ENCODE measurements at regions not wholly inside any gene's neighbourhood (a gene's known extent, or its start where the extent isn't known, plus 50 kb on each side); places are given as distances from the start of the nearest gene placed in this dataset.

DNA sequence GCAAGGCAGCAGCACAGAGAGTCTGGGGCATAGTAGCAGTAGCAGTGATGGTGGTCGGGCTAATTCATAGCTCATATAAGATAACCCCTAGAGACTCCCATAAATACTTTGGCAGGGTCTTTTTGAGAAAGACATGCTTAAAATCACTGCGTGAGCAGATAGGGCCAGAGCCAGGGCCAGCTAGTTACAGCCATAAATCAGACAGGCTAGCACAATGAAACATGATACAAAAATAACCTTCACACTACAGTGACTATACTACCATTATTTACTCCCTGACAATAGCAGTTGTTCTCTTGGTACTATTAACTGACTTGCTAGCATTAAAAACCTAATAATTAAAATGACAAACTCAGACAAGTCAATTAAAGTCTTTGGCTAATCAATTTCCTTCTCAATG lies 295.9 kb downstream of the SMARCA1 start:
- no peak for DNase-seq (ENCODE audit: low spot score)
- intact Hi-C loops (cut with DNase I): no loop called here
- ATAC-seq: no peak

DNA sequence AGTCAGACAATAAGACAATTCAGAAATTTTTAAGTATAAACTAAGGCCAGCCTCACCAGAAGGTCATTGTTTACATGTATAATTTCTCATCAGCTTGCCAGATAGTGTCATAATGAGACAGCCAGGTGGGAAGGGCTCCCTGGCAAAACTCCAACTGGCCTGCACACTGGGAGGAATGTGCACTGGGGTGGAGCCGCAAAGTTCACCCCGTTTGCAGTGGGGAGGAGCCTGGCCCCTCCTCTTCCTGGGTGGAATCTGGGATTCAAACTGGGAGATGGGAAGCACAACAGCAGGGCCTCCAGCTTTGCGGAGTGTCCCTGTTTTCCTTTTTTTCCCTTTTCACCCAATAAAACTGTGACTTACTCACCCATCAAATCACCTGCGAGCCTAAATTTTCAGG lies 329.9 kb downstream of the SMARCA1 start:
- ATAC-seq (peak; percentile 87), DNase-seq (ENCODE audit: low spot score) (peak; percentile 77)
- intact Hi-C loops (cut with DNase I): no loop called here

DNA sequence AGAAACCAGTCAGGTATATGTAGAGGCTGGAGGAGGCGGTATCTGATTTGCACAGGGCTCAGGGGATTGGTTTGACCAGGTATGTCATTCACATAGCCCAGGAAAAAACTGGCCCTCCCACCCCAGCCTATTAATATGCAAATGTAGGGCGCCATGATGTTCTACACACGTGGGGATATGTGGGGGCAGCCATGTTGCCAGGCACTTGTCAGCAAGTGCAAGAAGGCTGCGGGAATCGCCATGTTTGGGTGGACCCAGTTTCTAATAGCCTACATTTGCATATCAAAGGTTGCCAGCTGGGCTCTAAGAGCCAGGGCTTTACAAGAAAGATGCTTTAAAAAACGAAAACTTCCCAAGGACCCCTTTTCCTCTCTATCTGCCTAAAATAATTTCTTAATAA lies 335.1 kb downstream of the SMARCA1 start:
- DNase-seq (ENCODE audit: low spot score) (no peak), ATAC-seq (no peak)
- intact Hi-C loops (cut with DNase I): no loop called here

DNA sequence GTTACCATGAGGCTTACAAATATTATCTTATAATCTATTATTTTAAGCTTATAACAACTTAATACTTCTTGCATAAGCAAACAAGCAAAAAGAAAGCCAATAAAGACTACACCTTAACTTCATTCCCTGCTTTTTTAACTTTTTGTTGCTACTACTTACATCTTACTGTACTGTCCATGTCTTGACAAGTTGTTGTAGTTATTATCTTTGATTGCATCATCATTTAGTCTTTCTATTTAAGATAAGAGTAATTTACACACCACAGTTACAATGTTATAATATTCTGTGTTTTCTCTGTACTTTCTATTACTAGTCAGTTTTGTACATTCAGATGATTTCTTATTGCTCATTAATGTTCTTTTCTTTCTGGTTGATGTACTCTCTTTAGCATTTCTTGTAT lies 346.6 kb downstream of the SMARCA1 start:
- intact Hi-C loops (cut with DNase I): no loop called here

DNA sequence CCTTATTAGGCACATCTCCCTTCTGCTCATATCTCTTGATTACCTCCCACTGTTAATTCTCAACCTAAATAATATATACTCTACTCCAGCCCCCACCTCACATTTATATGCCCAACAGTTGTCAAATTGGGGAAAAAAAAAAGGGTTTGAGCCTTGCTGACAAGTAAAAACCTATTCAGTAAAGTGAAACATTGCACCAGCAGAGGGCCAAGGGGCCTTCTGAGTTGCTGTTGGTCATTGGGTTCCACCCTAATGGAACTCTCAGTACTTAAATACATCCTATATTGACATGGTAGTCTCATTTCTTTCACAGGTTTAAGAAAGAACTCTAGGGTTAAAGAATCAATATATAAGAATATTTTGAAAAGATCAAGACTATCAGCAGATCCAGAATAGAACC lies 362.2 kb downstream of the SMARCA1 start:
- ATAC-seq (no peak), DNase-seq (ENCODE audit: low spot score) (no peak)
- intact Hi-C loops (cut with DNase I): no loop called here

More for the DNA sequence above, 346.6 kb downstream of the SMARCA1 start:
- no peak for DNase-seq (ENCODE audit: low spot score)
- ATAC-seq: no peak

DNA sequence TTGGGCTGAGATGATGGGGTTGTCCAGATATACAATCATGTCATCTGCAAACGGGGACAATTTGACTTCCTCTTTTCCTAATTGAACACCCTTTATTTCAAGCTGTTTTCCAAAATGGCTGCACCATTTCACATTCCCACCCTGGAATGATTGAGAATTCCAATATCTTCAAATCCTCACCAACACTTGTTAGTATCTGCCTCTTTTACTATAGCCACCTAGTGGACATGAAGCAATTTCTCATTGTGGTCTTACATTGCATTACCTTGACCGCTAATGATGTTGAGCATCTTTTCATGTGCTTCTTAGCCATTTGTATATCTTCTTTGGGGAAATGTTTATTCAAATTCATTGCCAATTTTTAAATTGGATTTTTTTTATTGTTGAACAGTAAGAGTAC lies 364.8 kb downstream of the SMARCA1 start:
- DNase-seq (ENCODE audit: low spot score) (no peak), ATAC-seq (no peak)
- intact Hi-C loops (cut with DNase I): no loop called here

DNA sequence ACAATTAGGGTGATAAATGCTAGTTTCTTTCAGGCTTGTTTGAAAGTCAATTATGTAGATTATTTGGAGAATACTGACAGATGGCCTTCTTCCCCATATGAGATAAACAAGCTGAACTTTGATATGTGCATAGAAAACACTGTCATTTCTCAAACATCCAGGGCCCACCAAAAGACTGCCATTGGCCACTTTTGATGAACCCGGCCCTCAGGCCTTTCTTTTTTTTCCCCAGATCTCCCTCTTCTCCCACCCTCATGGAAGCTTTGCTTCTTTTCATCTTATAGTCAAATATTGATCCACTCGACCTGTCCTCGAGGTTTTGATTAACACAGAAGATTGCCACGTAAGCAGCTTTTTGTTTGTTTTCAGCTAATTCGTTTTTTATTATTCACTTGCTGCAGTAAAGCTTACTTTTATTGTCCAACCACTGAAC lies 377.4 kb downstream of the SMARCA1 start:
- DNase-seq (ENCODE audit: low spot score) (no peak), ATAC-seq (no peak)
- intact Hi-C loops (cut with DNase I): no loop called here

DNA sequence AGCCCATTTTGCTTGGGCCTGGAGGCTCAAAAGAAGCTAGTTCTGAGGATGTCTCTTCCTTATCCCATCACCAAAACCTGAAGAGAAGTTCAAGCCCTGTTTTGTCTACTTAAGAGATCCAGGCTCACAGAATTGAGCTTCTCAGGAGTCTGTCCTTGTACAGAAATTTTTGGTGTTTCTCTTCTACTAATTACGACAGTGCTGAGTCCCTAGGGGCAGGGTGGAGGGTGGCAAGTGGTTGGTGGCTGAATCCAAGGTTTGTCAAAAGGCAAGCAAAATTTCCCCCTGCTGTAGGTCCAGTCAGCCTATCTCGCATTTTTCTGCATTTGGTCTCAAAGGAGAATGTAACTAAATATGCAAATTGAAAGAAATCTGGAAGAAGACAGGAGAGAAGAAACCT lies 377.9 kb downstream of the SMARCA1 start:
- ATAC-seq (no peak), DNase-seq (ENCODE audit: low spot score) (no peak)
- intact Hi-C loops (cut with DNase I): no loop called here

DNA sequence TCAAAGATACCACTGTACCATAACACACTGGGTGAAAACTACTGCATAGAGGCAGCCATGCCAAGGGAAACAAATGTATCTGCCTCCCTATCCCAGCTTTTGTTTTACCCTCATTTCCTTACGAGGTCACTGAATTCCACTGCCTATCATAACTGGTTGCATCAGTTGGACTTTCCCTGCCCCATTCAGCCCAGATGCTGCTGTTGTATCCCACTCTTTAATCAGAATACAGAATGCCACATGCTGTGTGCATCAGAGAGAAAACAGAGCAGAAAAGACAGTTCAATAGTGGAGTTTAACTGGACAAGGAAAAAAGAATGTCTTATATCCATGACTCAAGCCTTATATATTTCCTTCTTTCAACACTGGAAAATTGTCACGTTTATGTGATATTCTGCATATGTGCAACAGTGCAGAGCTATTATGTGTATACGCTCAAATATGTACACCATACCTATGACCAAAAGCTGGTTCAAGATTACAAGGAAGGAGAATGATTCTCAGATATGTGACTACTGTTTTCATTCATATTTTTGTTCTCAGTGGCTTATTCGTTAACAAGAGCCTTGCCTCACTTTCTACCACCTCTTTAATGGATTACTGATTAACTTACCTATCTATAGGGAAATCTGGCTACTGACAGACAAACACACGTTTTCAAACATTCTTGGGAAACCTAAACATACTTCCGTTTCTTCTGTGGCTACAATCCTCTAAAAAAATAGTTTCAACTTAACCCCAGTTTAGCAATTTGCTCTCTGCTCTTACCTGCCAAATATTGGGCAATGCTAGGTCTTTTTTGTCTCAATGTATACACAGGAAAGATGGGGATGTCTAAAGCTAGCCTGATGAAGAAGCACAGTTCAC lies 378.9 kb downstream of the SMARCA1 start:
- intact Hi-C loops (cut with DNase I): no loop called here
- ATAC-seq (no peak), DNase-seq (ENCODE audit: low spot score) (no peak)

DNA sequence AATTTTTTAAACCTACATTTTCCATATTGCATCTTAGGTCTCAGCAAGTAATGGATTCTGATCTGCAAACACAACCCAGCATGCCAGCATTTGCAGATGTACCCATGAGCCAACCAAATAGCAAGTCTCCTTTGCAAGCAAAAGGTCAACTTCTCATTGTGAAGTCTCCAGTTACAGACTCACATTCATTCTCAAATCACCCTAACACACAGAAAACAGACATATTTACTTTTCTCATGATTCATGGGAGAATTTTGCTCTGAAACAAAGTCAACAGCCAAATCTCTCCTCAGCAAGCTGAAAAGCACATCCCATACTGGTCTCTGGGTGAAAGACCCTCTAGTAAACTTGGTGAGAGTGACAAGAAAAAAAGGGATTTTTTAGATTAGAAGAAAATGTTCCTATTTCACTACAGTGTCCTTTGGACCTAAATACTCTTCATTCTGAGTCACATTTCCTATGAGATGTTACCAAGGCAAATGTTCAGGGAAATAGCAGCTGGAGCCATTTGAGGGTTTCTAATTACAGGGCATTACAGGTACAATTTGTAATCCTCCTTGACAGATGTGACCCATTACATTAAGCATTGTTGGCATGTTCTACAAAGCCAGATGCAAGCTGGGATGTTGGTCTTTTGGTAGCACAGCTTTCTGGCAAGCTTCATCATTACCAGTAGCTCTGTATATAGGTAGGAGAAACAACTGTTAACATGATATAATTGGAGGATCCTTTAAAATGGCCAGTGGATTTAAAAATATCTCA lies 383.3 kb downstream of the SMARCA1 start:
- no peak for ATAC-seq
- DNase-seq (ENCODE audit: low spot score): no peak
- intact Hi-C loops (cut with DNase I): no loop called here

DNA sequence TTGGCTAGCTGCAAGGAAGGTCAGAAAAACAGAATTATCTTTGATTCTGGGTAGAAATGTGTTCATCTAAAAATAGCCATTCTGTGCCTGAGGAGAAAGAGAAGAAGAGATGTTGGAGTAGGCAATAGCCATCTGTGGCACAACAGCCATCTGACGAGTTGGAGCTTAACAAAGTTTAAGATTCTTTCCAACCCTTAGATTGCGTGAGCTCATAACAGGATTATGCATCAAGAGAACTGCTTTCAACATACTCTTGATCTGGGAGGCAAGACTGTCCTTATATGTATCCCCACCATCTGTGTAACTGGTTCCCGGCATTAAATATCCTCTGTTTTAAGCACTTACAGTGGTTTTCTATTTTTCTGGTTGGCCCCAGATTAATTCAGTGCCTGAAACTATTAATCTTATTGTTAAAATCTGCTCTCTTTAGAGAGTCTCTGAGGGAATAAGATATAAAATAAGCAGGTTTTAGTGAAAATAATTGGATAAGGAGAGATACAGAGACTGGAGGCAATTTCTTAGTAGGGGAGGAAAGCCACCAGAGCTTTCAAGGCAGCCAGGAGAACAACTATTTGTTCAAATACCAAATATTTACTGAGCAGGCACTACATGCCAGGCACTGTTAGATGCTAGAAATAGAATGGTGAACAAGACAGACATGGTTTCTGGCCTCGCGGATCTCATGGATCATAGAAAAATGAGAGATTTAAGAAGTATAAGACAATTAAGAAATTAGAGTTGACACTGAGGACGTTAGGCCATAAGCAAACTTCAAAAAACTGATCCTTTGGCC lies 398.0 kb downstream of the SMARCA1 start:
- ATAC-seq (no peak), DNase-seq (ENCODE audit: low spot score) (no peak)
- intact Hi-C loops (cut with DNase I): no loop called here

DNA sequence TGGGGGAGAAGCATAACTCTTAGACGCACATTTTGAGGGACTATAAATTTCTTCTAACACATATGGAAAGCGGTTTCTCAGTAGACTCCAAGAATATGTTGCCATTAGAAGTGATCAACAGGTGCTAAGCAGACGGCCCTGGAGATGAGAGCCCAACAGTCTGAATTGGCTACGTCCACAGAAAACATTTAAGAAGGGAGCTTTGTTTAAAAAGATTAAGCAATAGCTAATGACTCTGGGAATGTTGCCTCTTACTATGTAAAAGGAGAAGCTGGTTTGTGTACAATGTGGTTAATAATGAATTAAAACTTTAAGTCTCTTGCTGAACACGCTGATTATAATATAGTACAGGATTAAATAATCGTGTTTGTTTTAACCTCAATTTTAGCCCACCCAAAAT lies 399.5 kb downstream of the SMARCA1 start:
- intact Hi-C loops (cut with DNase I): no loop called here
- ATAC-seq: peak; percentile 48
- no peak for DNase-seq (ENCODE audit: low spot score)

DNA sequence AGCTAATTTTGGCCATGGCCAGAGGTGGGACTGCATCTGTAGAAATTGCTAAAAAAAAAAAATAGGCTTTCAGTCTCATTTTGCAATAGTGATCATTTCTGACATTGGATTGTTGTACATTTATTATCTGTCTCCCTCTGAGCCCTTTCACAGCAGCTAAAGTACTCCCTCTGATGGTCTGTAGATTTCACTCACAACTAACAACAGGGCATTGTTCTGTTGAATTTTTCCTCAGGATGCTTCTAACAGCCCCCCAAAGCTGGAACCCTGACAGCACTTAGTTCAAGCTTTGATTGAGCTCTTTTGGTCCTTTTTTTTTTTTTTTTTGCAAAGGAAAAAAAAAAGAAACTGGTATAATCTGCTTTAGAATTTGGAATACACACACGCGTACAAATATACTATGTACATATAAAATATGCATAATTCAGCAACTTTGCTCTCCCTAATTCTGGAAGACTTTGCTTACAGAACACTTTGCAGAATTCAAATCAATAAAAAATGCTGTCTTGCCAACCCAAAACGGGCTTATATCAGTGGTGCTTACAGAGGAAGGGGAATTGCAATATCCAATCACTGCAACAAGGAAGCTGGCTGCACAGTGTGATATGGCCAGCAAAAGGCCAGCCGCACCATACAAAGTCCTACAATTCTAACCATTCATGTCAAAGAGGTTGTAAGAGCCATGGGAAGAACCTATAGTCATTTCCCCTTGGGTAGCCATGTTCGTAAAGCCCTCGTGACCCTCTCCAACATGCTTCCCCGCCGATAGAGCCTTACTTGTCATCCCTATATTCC lies 406.4 kb downstream of the SMARCA1 start:
- DNase-seq (ENCODE audit: low spot score): no peak
- no peak for ATAC-seq
- intact Hi-C loops (cut with DNase I): no loop called here

DNA sequence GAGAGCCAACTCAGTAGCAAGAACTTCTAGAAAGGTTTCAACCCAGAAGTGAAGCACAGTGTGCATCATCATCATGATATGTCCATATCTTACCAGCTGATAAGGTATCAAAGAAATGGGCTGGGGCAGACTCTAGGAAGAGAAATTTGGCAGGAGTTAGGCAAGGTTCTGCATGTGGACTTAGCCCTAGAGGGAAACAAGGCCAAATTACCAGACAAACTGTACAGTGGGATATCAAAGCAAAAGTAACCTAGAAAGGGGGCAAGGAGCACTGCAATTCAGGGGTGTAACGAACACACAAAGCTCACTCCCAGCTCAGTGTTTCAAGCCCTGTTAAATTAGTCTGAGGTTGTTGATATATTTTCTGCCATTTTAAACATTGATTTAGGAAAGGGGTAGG lies 407.4 kb downstream of the SMARCA1 start:
- intact Hi-C loops (cut with DNase I): no loop called here
- ATAC-seq (no peak), DNase-seq (ENCODE audit: low spot score) (no peak)

DNA sequence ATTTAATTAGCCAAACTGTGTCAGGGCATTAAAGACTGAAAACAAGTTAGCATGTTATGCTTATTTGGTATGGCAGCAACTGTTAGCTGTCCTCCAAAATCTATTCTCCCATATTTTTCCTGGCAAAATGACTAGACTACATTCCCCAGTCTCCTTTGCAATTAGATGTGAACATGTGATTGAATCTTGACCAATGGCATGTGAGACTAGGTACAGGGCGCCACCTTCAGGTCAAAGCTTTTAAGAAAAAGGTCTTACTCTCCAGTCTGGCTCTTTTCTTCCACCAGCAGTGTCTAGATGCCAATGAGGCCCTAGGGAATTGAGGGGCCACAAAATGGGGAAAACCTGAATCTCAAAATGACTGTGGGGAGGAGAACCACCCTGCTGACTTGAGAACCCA lies 408.2 kb downstream of the SMARCA1 start:
- DNase-seq (ENCODE audit: low spot score): no peak
- intact Hi-C loops (cut with DNase I): no loop called here
- ATAC-seq: no peak

DNA sequence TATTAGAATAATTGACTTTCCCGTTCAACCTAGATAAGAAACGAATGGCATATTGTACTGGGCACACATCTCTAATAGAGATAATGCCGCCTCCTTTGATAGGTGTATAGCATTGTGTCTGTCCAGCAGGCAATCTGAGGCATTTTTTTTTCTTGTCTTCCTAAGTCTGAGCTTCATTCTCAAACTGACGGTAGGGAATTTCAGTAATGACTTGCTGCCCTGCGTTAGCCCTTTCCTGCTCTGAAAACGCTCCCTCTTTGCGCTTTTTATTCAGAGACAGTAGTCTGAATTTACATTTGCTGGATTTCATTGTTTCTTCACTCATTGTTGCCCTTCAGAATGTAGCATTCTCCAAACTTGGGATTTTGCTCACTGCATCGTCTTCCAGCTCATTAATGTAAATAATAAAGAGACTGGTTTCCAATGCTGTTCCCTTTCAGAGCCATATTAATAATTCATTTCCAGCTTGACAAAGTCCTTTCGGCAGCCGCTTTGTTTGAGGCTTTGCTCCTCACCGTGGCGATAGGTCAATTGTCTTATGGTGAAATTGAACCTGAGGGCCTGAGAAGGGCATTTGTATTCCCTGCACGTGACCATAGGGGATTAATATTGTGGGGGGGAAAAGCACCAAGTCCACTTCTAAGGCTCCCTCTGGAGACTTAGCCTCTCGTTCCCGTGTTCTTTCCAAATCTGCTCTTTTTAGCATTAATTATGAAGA lies 412.1 kb downstream of the SMARCA1 start:
- no peak for DNase-seq (ENCODE audit: low spot score)
- intact Hi-C loops (cut with DNase I): no loop called here
- ATAC-seq: no peak

DNA sequence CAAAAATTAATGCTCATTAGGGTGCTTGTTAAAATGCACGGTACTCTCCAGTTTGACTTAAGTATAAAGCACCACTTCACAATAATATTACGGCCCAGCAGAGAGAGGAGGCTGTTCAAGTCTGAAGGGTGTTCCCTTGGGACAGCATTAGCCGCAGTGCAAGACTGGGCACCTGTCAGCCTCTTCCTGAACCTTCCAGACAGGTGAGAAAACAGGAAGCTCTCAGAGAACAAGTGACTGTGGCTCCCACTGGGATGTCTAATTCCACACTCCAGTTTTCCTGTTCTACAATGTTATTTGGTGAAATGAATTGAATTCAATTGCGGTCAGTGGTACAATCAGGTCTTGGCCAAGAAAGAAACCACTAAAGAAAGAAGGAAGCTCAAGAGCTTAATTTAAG lies 414.4 kb downstream of the SMARCA1 start:
- ATAC-seq (no peak), DNase-seq (ENCODE audit: low spot score) (no peak)
- intact Hi-C loops (cut with DNase I): no loop called here

DNA sequence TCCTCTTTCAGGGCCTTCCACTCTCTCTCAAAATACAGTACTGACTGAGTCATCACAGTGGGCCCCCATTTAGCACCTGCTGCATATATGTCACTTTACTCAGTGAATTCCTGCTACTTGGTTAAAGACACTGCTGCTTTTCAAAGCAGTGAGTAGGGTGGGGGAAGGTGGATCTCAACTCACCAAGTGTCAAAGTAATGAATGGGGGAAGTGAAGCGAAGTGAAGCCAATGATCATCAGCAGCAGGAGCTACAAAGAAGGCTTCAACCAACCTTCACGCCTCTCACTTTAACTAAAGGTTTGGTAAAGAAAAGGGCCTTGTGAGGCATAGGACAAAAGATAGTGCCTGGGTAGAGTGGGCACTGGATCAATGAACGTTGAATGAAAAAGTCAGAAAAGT lies 424.1 kb downstream of the SMARCA1 start:
- intact Hi-C loops (cut with DNase I): no loop called here
- no peak for DNase-seq (ENCODE audit: low spot score)
- ATAC-seq: no peak
